Middle frontal gyrus (tissue), 1 donor: ENCODE measurements at regions not wholly inside any gene's neighbourhood (a gene's known extent, or its start where the extent isn't known, plus 50 kb on each side); places are given as distances from the start of the nearest gene placed in this dataset.

Experiments
- DNase-seq: peaks from one replicate; pipeline ENCODE4 v3.0.0-alpha.2; 2015; ENCODE audit warnings: low spot score; ENCODE audit errors: extremely low spot score

- peak; percentile 12 for DNase-seq
Measured at GRCh38 chr2:204012072-204012653, 75.6 kb downstream of the ICOS start.

- no peak for DNase-seq
Measured at GRCh38 chr2:204015118-204015843, 78.7 kb downstream of the ICOS start.

- DNase-seq = no peak
Measured at GRCh38 chr2:204018717-204019116, 82.2 kb downstream of the ICOS start.

GRCh38 chr2:204019572-204020501, 83.3 kb downstream of the ICOS start:
- no peak for DNase-seq

GRCh38 chr2:204021290-204022081, 84.9 kb downstream of the ICOS start:
- no peak for DNase-seq

- DNase-seq = no peak
Measured at GRCh38 chr2:204022550-204022949, 86.0 kb downstream of the ICOS start.

- no peak for DNase-seq
Measured at GRCh38 chr2:204023088-204023487, 86.5 kb downstream of the ICOS start.

GRCh38 chr2:204024503-204024902, 87.9 kb downstream of the ICOS start:
- DNase-seq = peak; percentile 46

GRCh38 chr2:204024906-204025475, 88.4 kb downstream of the ICOS start:
- DNase-seq = no peak

- no peak for DNase-seq
Measured at GRCh38 chr2:204026294-204026693, 89.7 kb downstream of the ICOS start.

GRCh38 chr2:204027091-204027490, 90.5 kb downstream of the ICOS start:
- DNase-seq = no peak

GRCh38 chr2:204030322-204030721, 93.8 kb downstream of the ICOS start:
- no peak for DNase-seq

- no peak for DNase-seq
Measured at GRCh38 chr2:204031056-204031455, 94.5 kb downstream of the ICOS start.

- no peak for DNase-seq
Measured at GRCh38 chr2:204032301-204032700, 95.7 kb downstream of the ICOS start.

GRCh38 chr2:204033611-204034495, 97.3 kb downstream of the ICOS start:
- DNase-seq = no peak

- DNase-seq = no peak
Measured at GRCh38 chr2:204036706-204037105, 100.1 kb downstream of the ICOS start.

- DNase-seq = no peak
Measured at GRCh38 chr2:204037286-204037685, 100.7 kb downstream of the ICOS start.

GRCh38 chr2:204039298-204039838, 102.8 kb downstream of the ICOS start:
- DNase-seq = no peak

- DNase-seq = no peak
Measured at GRCh38 chr2:204040016-204040415, 103.5 kb downstream of the ICOS start.

- no peak for DNase-seq
Measured at GRCh38 chr2:204042401-204042800, 105.8 kb downstream of the ICOS start.
